ELF-1 (cell line): ENCODE measurements at regions not wholly inside any gene's neighbourhood (a gene's known extent, or its start where the extent isn't known, plus 50 kb on each side); places are given as distances from the start of the nearest gene placed in this dataset.

Experiments
- DNase-seq: peaks from one replicate; pipeline ENCODE4 v3.0.0-alpha.2; 2016; ENCODE audit warnings: low read depth, low spot score

- DNase-seq: no peak
Observed at GRCh38 chr11:70719516-70719915, 321.2 kb downstream of the CTTN start.

- DNase-seq: no peak
Observed at GRCh38 chr11:70720281-70720680, 322.0 kb downstream of the CTTN start.

- DNase-seq: no peak
Observed at GRCh38 chr11:70721006-70721405, 322.7 kb downstream of the CTTN start.

GRCh38 chr11:70725278-70725677, 326.9 kb downstream of the CTTN start:
- DNase-seq: no peak

- DNase-seq: no peak
Observed at GRCh38 chr11:70725739-70726138, 327.4 kb downstream of the CTTN start.

- no peak for DNase-seq
Observed at GRCh38 chr11:70727021-70727420, 328.7 kb downstream of the CTTN start.

GRCh38 chr11:70727899-70728620, 329.7 kb downstream of the CTTN start:
- DNase-seq: no peak

GRCh38 chr11:70729949-70730348, 331.6 kb downstream of the CTTN start:
- no peak for DNase-seq

GRCh38 chr11:70730411-70730810, 332.1 kb downstream of the CTTN start:
- DNase-seq: no peak

- DNase-seq: no peak
Observed at GRCh38 chr11:70731271-70732022, 333.1 kb downstream of the CTTN start.

- no peak for DNase-seq
Observed at GRCh38 chr11:70732023-70732880, 333.9 kb downstream of the CTTN start.

- DNase-seq: peak; percentile 68
Observed at GRCh38 chr11:70732881-70733196, 334.5 kb downstream of the CTTN start.

GRCh38 chr11:70733327-70734325, 335.3 kb downstream of the CTTN start:
- no peak for DNase-seq

- no peak for DNase-seq
Observed at GRCh38 chr11:70734379-70734778, 336.1 kb downstream of the CTTN start.

GRCh38 chr11:70734911-70735310, 336.6 kb downstream of the CTTN start:
- no peak for DNase-seq

- no peak for DNase-seq
Observed at GRCh38 chr11:70735976-70736375, 337.6 kb downstream of the CTTN start.

- DNase-seq: no peak
Observed at GRCh38 chr11:70736461-70736860, 338.1 kb downstream of the CTTN start.

- DNase-seq: no peak
Observed at GRCh38 chr11:70736937-70737640, 338.8 kb downstream of the CTTN start.

- DNase-seq: no peak
Observed at GRCh38 chr11:70737816-70738630, 339.7 kb downstream of the CTTN start.

- no peak for DNase-seq
Observed at GRCh38 chr11:70738661-70739060, 340.3 kb downstream of the CTTN start.
